Natural killer cell (primary cell): ENCODE measurements at regions not wholly inside any gene's neighbourhood (a gene's known extent, or its start where the extent isn't known, plus 50 kb on each side); places are given as distances from the start of the nearest gene placed in this dataset.

ENCODE experiments used
- ATAC-seq, 3 donors: fragments of 150-1000 bp in 2 of 3; fragments of 200-7000 bp in 1 of 3; cut with Tn5 transposase; 1 replicate in 1 of 3; 2 replicates in 2 of 3; pipeline ENCODE4 v1.10.0; 2021; ENCODE audit warnings: mild to moderate bottlenecking in 2 of 3, moderate library complexity in 2 of 3
- DNase-seq, 2 donors: peaks; one replicate each; pipeline versions ENCODE4 v3.0.0 to v3.0.0-alpha.2; 2013 to 2021; ENCODE audit warnings: mixed read lengths in 1 of 2
- H3K27ac ChIP-seq: one replicate; pipeline ENCODE4 v1.5.1; 2013; ENCODE audit warnings: mild to moderate bottlenecking, low read length
- H3K27me3 ChIP-seq: one replicate; pipeline ENCODE4 v1.6.1; 2013; ENCODE audit warnings: low read length; ENCODE audit not compliant: control insufficient read depth, insufficient read depth
- H3K36me3 ChIP-seq: one replicate; pipeline ENCODE4 v1.6.1; 2013; ENCODE audit warnings: low read length; ENCODE audit not compliant: control insufficient read depth, insufficient read depth
- H3K4me1 ChIP-seq: one replicate; pipeline ENCODE4 v1.6.1; 2013; ENCODE audit warnings: low read length; ENCODE audit not compliant: control insufficient read depth, insufficient read depth
- H3K4me3 ChIP-seq: one replicate; pipeline ENCODE4 v1.5.1; 2013; ENCODE audit warnings: low read length
- H3K9me3 ChIP-seq: one replicate; pipeline ENCODE4 v1.6.1; 2013; ENCODE audit warnings: low read length; ENCODE audit not compliant: control insufficient read depth, insufficient read depth
- H3K27ac Mint-ChIP-seq, 2 donors: one replicate each; pipeline ENCODE4 v1.8.0; 2022; ENCODE audit warnings: mild to moderate bottlenecking in 2 of 2, mixed read lengths in 2 of 2, moderate library complexity in 1 of 2
- H3K27me3 Mint-ChIP-seq, 2 donors: one replicate each; pipeline ENCODE4 v1.8.0; 2022; ENCODE audit warnings: low read depth in 2 of 2, mixed read lengths in 2 of 2
- H3K36me3 Mint-ChIP-seq: one replicate; pipeline ENCODE4 v1.8.0; 2022; ENCODE audit warnings: mixed read lengths
- H3K4me1 Mint-ChIP-seq, 2 donors: one replicate each; pipeline ENCODE4 v1.8.0; 2022; ENCODE audit warnings: mixed read lengths in 2 of 2
- H3K4me3 Mint-ChIP-seq: one replicate; pipeline ENCODE4 v1.8.0; 2022; ENCODE audit warnings: mild to moderate bottlenecking, moderate library complexity, mixed read lengths
- H3K9me3 Mint-ChIP-seq, 2 donors: one replicate each; pipeline ENCODE4 v1.8.0; 2022; ENCODE audit warnings: mixed read lengths in 2 of 2
- CTCF ChIP-seq: fragments of 200-600 bp; IDR thresholded peaks from one replicate; pipeline ENCODE4 v1.8.0; 2022; ENCODE audit warnings: antibody characterized with exemption
- WGBS: methylation state at CpG from one replicate; pipeline ENCODE4 v1.1.7; 2013; ENCODE audit warnings: missing lambda C conversion rate; ENCODE audit not compliant: insufficient coverage; 5-methylcytosine and 5-hydroxymethylcytosine counted together
- intact Hi-C: fragments of 100-400 bp; cut with micrococcal nuclease; formaldehyde crosslinking; loops from one replicate; pipeline ENCODE4 v1.14.2; 2022

- Histone ChIP-seq H3K27ac (no peak overlapping the region), H3K36me3 (no peaks in the 10 kb centered on the region), H3K4me1 (peaks cover 3% of the 10 kb centered on the region), H3K4me3 (no peak overlapping the region), H3K27me3 (no peaks in the 10 kb centered on the region), H3K9me3 (no peaks in the 10 kb centered on the region)
- no peak for TF ChIP-seq CTCF
- H3K27me3 Mint-ChIP-seq, result no peaks in the 10 kb centered on the region
- no peak overlapping the region for H3K4me3 Mint-ChIP-seq
- H3K9me3 Mint-ChIP-seq, result no peaks in the 10 kb centered on the region
- peak in 1 of 2 donors; percentile 6 for DNase-seq
- H3K36me3 Mint-ChIP-seq, result no peaks in the 10 kb centered on the region
- 65% methylated on average over 4 of the region's 4 CpGs for WGBS
- no peak overlapping the region for H3K27ac Mint-ChIP-seq
- intact Hi-C loops, result no loop called here
- ATAC-seq, result no peak
- H3K4me1 Mint-ChIP-seq, result peaks cover 13 to 15% of the 10 kb centered on the region in 2 donors
Observed at GRCh38 chr6:139762587-139763031, 388.2 kb upstream of the CITED2 start.

GRCh38 chr6:139760128-139760527 lies 385.7 kb upstream of the CITED2 start:
- Histone ChIP-seq H3K27ac (no peak overlapping the region), H3K36me3 (no peaks in the 10 kb centered on the region), H3K27me3 (no peaks in the 10 kb centered on the region), H3K4me1 (peaks cover 3% of the 10 kb centered on the region), H3K9me3 (no peaks in the 10 kb centered on the region), H3K4me3 (no peak overlapping the region)
- H3K27ac Mint-ChIP-seq, result no peak overlapping the region
- intact Hi-C loops, result no loop called here
- WGBS, result 80% methylated on average over 1 of the region's 3 CpGs
- no peaks in the 10 kb centered on the region for H3K36me3 Mint-ChIP-seq
- TF ChIP-seq CTCF, result no peak
- no peak for DNase-seq
- H3K27me3 Mint-ChIP-seq, result no peaks in the 10 kb centered on the region
- no peaks in the 10 kb centered on the region for H3K9me3 Mint-ChIP-seq
- H3K4me3 Mint-ChIP-seq, result no peak overlapping the region
- peaks cover 13 to 15% of the 10 kb centered on the region in 2 donors for H3K4me1 Mint-ChIP-seq
- no peak for ATAC-seq

- H3K27ac Mint-ChIP-seq, result no peak overlapping the region
- ATAC-seq, result no peak
- intact Hi-C loops, result no loop called here
- H3K4me1 ChIP-seq, result no peaks in the 10 kb centered on the region
- H3K9me3 ChIP-seq, result no peaks in the 10 kb centered on the region
- H3K27me3 Mint-ChIP-seq, result no peaks in the 10 kb centered on the region
- WGBS, result no CpG with 5 or more reads among the region's 2 CpGs
- H3K27me3 ChIP-seq, result no peaks in the 10 kb centered on the region
- no peak overlapping the region for H3K4me3 Mint-ChIP-seq
- DNase-seq, result no peak
- H3K4me3 ChIP-seq, result no peak overlapping the region
- no peaks in the 10 kb centered on the region for H3K9me3 Mint-ChIP-seq
- H3K36me3 Mint-ChIP-seq, result no peaks in the 10 kb centered on the region
- no peak for TF ChIP-seq CTCF
- H3K36me3 ChIP-seq, result no peaks in the 10 kb centered on the region
- H3K4me1 Mint-ChIP-seq, result peaks cover 3 to 5% of the 10 kb centered on the region in 2 donors
- no peak overlapping the region for H3K27ac ChIP-seq
Observed at GRCh38 chr6:139759086-139759485, 384.6 kb upstream of the CITED2 start.

GRCh38 chr6:139758209-139758611 lies 383.8 kb upstream of the CITED2 start:
- no peaks in the 10 kb centered on the region for H3K36me3 ChIP-seq
- H3K4me3 ChIP-seq, result no peak overlapping the region
- no peak for ATAC-seq
- no peaks in the 10 kb centered on the region for H3K27me3 Mint-ChIP-seq
- WGBS, result 67% methylated on average over 3 of the region's 3 CpGs
- intact Hi-C loops, result no loop called here
- no peaks in the 10 kb centered on the region for H3K9me3 ChIP-seq
- H3K4me3 Mint-ChIP-seq, result no peak overlapping the region
- no peak overlapping the region for H3K27ac ChIP-seq
- H3K4me1 ChIP-seq, result no peaks in the 10 kb centered on the region
- no peaks in the 10 kb centered on the region for H3K9me3 Mint-ChIP-seq
- DNase-seq, result no peak
- no peak overlapping the region for H3K27ac Mint-ChIP-seq
- H3K4me1 Mint-ChIP-seq, result no peaks in the 10 kb centered on the region
- H3K27me3 ChIP-seq, result no peaks in the 10 kb centered on the region
- H3K36me3 Mint-ChIP-seq, result no peaks in the 10 kb centered on the region
- TF ChIP-seq CTCF, result no peak
